WTC11 (cell line): ENCODE measurements at regions not wholly inside any gene's neighbourhood (a gene's known extent, or its start where the extent isn't known, plus 50 kb on each side); places are given as distances from the start of the nearest gene placed in this dataset.

Experiments used
- ATAC-seq: fragments of 200-7000 bp; cut with Tn5 transposase; 2 replicates; pipeline ENCODE4 v1.10.0; 2021; ENCODE audit warnings: mild to moderate bottlenecking, moderate library complexity
- CTCF ChIA-PET: fragments of 300-600 bp; sonication (Branson Sonifier 250); formaldehyde crosslinking; loops from one replicate; lab custom pipeline; 2021; ENCODE audit warnings: antibody characterized with exemption; lab: Charles Lee
- POLR2A ChIA-PET: fragments of 350-600 bp; sonication (Branson Sonifier 250); formaldehyde crosslinking; loops from one replicate; lab custom pipeline; 2021; ENCODE audit warnings: antibody characterized with exemption; lab: Charles Lee
- DNase-seq: peaks from one replicate; pipeline ENCODE4 v3.0.0; 2021; ENCODE audit warnings: low spot score
- H3K27ac Mint-ChIP-seq: 2 replicates; pipeline ENCODE4 v1.8.0; 2021; ENCODE audit warnings: mixed read lengths
- H3K27me3 Mint-ChIP-seq: 2 replicates; pipeline ENCODE4 v1.8.0; 2021; ENCODE audit warnings: low read depth, mild to moderate bottlenecking, moderate library complexity, mixed read lengths
- H3K36me3 Mint-ChIP-seq: 2 replicates; pipeline ENCODE4 v1.8.0; 2021; ENCODE audit warnings: mixed read lengths
- H3K4me1 Mint-ChIP-seq: 2 replicates; pipeline ENCODE4 v1.8.0; 2022; ENCODE audit warnings: mixed read lengths
- H3K4me3 Mint-ChIP-seq: 2 replicates; pipeline ENCODE4 v1.8.0; 2021; ENCODE audit warnings: mild to moderate bottlenecking, moderate library complexity, mixed read lengths
- H3K9me3 Mint-ChIP-seq: 2 replicates; pipeline ENCODE4 v1.8.0; 2021; ENCODE audit warnings: mixed read lengths
- ATF2 ChIP-seq: sonication (generic); formaldehyde crosslinking; IDR thresholded peaks from 2 replicates; pipeline ENCODE4 v1.8.1; 2022; ENCODE audit warnings: low read depth, missing genetic modification reagents, borderline replicate concordance
- CREM ChIP-seq: sonication (generic); formaldehyde crosslinking; IDR thresholded peaks from 2 replicates; pipeline ENCODE4 v1.8.1; 2022; ENCODE audit warnings: mild to moderate bottlenecking, missing genetic modification reagents, moderate library complexity
- ERG ChIP-seq: fragments of 250-450 bp; sonication (Bioruptor Pico); IDR thresholded peaks from 2 replicates; pipeline ENCODE4 v1.8.0; 2021; ENCODE audit warnings: mild to moderate bottlenecking
- ESRRA ChIP-seq: sonication (generic); formaldehyde crosslinking; IDR thresholded peaks from 2 replicates; pipeline ENCODE4 v1.8.1; 2022; ENCODE audit warnings: mild to moderate bottlenecking, missing genetic modification reagents, borderline replicate concordance
- GABPB1 ChIP-seq: sonication (generic); formaldehyde crosslinking; IDR thresholded peaks from 2 replicates; pipeline ENCODE4 v1.8.1; 2023; ENCODE audit warnings: mild to moderate bottlenecking, missing genetic modification reagents
- HMGA2 ChIP-seq: fragments of 250-450 bp; sonication (Bioruptor Pico); IDR thresholded peaks from 2 replicates; pipeline ENCODE4 v1.4.0; 2021; ENCODE audit warnings: mild to moderate bottlenecking, moderate library complexity
- IRF1 ChIP-seq: sonication (generic); formaldehyde crosslinking; IDR thresholded peaks from 2 replicates; pipeline ENCODE4 v1.8.0; 2023; ENCODE audit warnings: missing genetic modification reagents
- JAZF1 ChIP-seq: fragments of 250-450 bp; sonication (Bioruptor Pico); IDR thresholded peaks from 2 replicates; pipeline ENCODE4 v1.9.0; 2021; ENCODE audit warnings: moderate library complexity, mild to moderate bottlenecking, inconsistent platforms
- KAT7 ChIP-seq: sonication (generic); formaldehyde crosslinking; IDR thresholded peaks from 2 replicates; pipeline ENCODE4 v1.8.1; 2023; ENCODE audit warnings: missing genetic modification reagents, mild to moderate bottlenecking, borderline replicate concordance
- NFYB ChIP-seq: sonication (generic); formaldehyde crosslinking; conservative IDR thresholded peaks from 2 replicates; pipeline ENCODE4 v1.8.0; 2022; ENCODE audit warnings: low read depth, missing genetic modification reagents
- NR3C1 ChIP-seq: sonication (generic); formaldehyde crosslinking; conservative IDR thresholded peaks from 2 replicates; pipeline ENCODE4 v1.8.1; 2023; ENCODE audit warnings: low read depth, mild to moderate bottlenecking, missing genetic modification reagents
- STAT6 ChIP-seq: sonication (generic); formaldehyde crosslinking; conservative IDR thresholded peaks from 2 replicates; pipeline ENCODE4 v1.8.1; 2023; ENCODE audit warnings: mild to moderate bottlenecking, low read depth, missing genetic modification reagents, moderate library complexity
- TP53 ChIP-seq: sonication (generic); formaldehyde crosslinking; IDR thresholded peaks from 2 replicates; pipeline ENCODE4 v1.8.1; 2023; ENCODE audit warnings: mild to moderate bottlenecking, missing genetic modification reagents
- ZBTB43 ChIP-seq: sonication (generic); formaldehyde crosslinking; IDR thresholded peaks from 2 replicates; pipeline ENCODE4 v1.8.1; 2023; ENCODE audit warnings: mild to moderate bottlenecking, missing genetic modification reagents
- ZMAT4 ChIP-seq: fragments of 250-450 bp; sonication (Bioruptor Pico); IDR thresholded peaks from 2 replicates; pipeline ENCODE4 v1.9.0; 2021; ENCODE audit warnings: mild to moderate bottlenecking
- ZNF396 ChIP-seq: fragments of 250-450 bp; sonication (Bioruptor Pico); IDR thresholded peaks from 2 replicates; pipeline ENCODE4 v1.8.0; 2021; ENCODE audit warnings: mild to moderate bottlenecking, moderate library complexity, borderline replicate concordance
- ZNF532 ChIP-seq: fragments of 250-450 bp; sonication (Bioruptor Pico); IDR thresholded peaks from 2 replicates; pipeline ENCODE4 v1.9.0; 2021; ENCODE audit warnings: mild to moderate bottlenecking, borderline replicate concordance

GRCh38 chr6:92376691-92377090, 1042.7 kb downstream of the EPHA7 start:
- CTCF ChIA-PET = no interaction called here
- no peak for DNase-seq
- POLR2A ChIA-PET = no interaction called here
- no peak overlapping the region for H3K4me3 Mint-ChIP-seq
- TF ChIP-seq JAZF1 (CRISPR knock-in tag) = no peak
- TF ChIP-seq NR3C1 (CRISPR knock-in tag) = no peak
- TF ChIP-seq TP53 = no peak
- no peak for TF ChIP-seq HMGA2 (CRISPR knock-in tag)
- TF ChIP-seq ESRRA (CRISPR knock-in tag) = no peak
- no peak for TF ChIP-seq ERG (CRISPR knock-in tag)
- TF ChIP-seq ZBTB43 (CRISPR knock-in tag) = no peak
- TF ChIP-seq ZNF396 (CRISPR knock-in tag) = no peak
- TF ChIP-seq, all 79 proteins: peak for 0
- ATAC-seq = no peak
- Mint-ChIP-seq H3K4me1 (no peaks in the 10 kb centered on the region), H3K27me3 (no peaks in the 10 kb centered on the region), H3K27ac (no peak overlapping the region), H3K36me3 (no peaks in the 10 kb centered on the region), H3K9me3 (no peaks in the 10 kb centered on the region)

GRCh38 chr6:92371211-92372208, 1047.8 kb downstream of the EPHA7 start:
- Mint-ChIP-seq H3K4me3 (no peak overlapping the region), H3K9me3 (peaks cover under 1% of the 10 kb centered on the region; the same call in 1 of the 2 replicates)
- POLR2A ChIA-PET = interaction anchor here (0.6 kb wide), 1 partner anchor 1150 kb away, joined by 5 read pairs; no protein-coding TSS in a partner anchor
- CTCF ChIA-PET = no interaction called here
- TF ChIP-seq GABPB1 (CRISPR knock-in tag) = peak; percentile 91
- no peak for TF ChIP-seq ATF2 (CRISPR knock-in tag)
- TF ChIP-seq, all 79 proteins: peak for 1
- H3K36me3 Mint-ChIP-seq = no peaks in the 10 kb centered on the region
- H3K4me1 Mint-ChIP-seq = no peaks in the 10 kb centered on the region
- DNase-seq (no peak), ATAC-seq (no peak)
- no peaks in the 10 kb centered on the region for H3K27me3 Mint-ChIP-seq
- H3K27ac Mint-ChIP-seq = no peak overlapping the region

GRCh38 chr6:92369309-92369708, 1050.0 kb downstream of the EPHA7 start:
- DNase-seq (no peak), ATAC-seq (no peak)
- ChIA-PET CTCF (no interaction called here), POLR2A (no interaction called here)
- no peak overlapping the region for H3K27ac Mint-ChIP-seq
- H3K36me3 Mint-ChIP-seq = no peaks in the 10 kb centered on the region; the same call in 1 of the 2 replicates
- H3K4me3 Mint-ChIP-seq = no peak overlapping the region
- H3K4me1 Mint-ChIP-seq = peaks cover 9% of the 10 kb centered on the region
- no peaks in the 10 kb centered on the region for H3K27me3 Mint-ChIP-seq
- H3K9me3 Mint-ChIP-seq = peaks cover 5% of the 10 kb centered on the region
- TF ChIP-seq IRF1 (no peak), NFYB (CRISPR knock-in tag) (no peak), KAT7 (CRISPR knock-in tag) (no peak), ZMAT4 (CRISPR knock-in tag) (no peak), STAT6 (CRISPR knock-in tag) (no peak), CREM (CRISPR knock-in tag) (no peak), ZNF532 (CRISPR knock-in tag) (no peak)
